GM23248 (cell line): ENCODE measurements at regions not wholly inside any gene's neighbourhood (a gene's known extent, or its start where the extent isn't known, plus 50 kb on each side); places are given as distances from the start of the nearest gene placed in this dataset.
"Not testable (repeated sequence)": the region's sequence is repeated elsewhere in the genome, so short reads cannot be mapped to it uniquely, and the experiment has no call there.

Experiments
- DNase-seq: peaks from one replicate; pipeline ENCODE4 v3.0.0-alpha.2; 2015
- H2AFZ ChIP-seq: fragments of 200-600 bp; sonication (generic); 2 replicates; pipeline ENCODE4 v1.6.1; 2016; ENCODE audit warnings: antibody characterized with exemption
- H3F3A ChIP-seq: fragments of 200-600 bp; sonication (generic); 2 replicates; pipeline ENCODE4 v1.6.1; 2016; ENCODE audit warnings: mild to moderate bottlenecking, antibody characterized with exemption, mixed run types; ENCODE audit not compliant: insufficient read depth
- H3K27ac ChIP-seq: fragments of 200-600 bp; sonication (generic); 2 replicates; pipeline ENCODE4 v1.5.1; 2016; ENCODE audit warnings: mild to moderate bottlenecking
- H3K27me3 ChIP-seq: fragments of 200-600 bp; sonication (generic); replicated peaks from 2 replicates; pipeline ENCODE4 v1.6.1; 2016; ENCODE audit warnings: mild to moderate bottlenecking; ENCODE audit not compliant: insufficient read depth
- H3K36me3 ChIP-seq: fragments of 200-600 bp; sonication (generic); 2 replicates; pipeline ENCODE4 v1.6.1; 2016; ENCODE audit warnings: low read depth, mild to moderate bottlenecking
- H3K4me1 ChIP-seq: fragments of 200-600 bp; sonication (generic); 2 replicates; pipeline ENCODE4 v1.6.1; 2016; ENCODE audit warnings: mild to moderate bottlenecking; ENCODE audit not compliant: insufficient read depth
- H3K4me2 ChIP-seq: fragments of 200-600 bp; sonication (generic); one replicate; pipeline ENCODE4 v1.6.1; 2016; ENCODE audit warnings: mild to moderate bottlenecking; ENCODE audit not compliant: unreplicated experiment
- H3K4me3 ChIP-seq: fragments of 200-600 bp; sonication (generic); 2 replicates; pipeline ENCODE4 v1.5.1; 2016; ENCODE audit warnings: mild to moderate bottlenecking
- H3K79me2 ChIP-seq: fragments of 200-600 bp; sonication (generic); 2 replicates; pipeline ENCODE4 v1.6.1; 2016; ENCODE audit warnings: mild to moderate bottlenecking; ENCODE audit not compliant: insufficient read depth
- H3K9ac ChIP-seq: fragments of 200-600 bp; sonication (generic); 2 replicates; pipeline ENCODE4 v1.6.1; 2016; ENCODE audit warnings: mild to moderate bottlenecking
- H3K9me2 ChIP-seq: fragments of 200-600 bp; sonication (generic); 2 replicates; pipeline ENCODE4 v1.6.1; 2016; ENCODE audit warnings: mixed run types, mild to moderate bottlenecking, moderate library complexity; ENCODE audit not compliant: insufficient read depth
- H3K9me3 ChIP-seq: fragments of 200-600 bp; sonication (generic); one replicate; pipeline ENCODE4 v1.6.1; 2017; ENCODE audit warnings: low read depth
- H4K20me1 ChIP-seq: fragments of 200-600 bp; sonication (generic); 2 replicates; pipeline ENCODE4 v1.6.0; 2016; ENCODE audit not compliant: insufficient read depth
- EZH2 ChIP-seq: fragments of 200-600 bp; sonication (generic); IDR thresholded peaks from 2 replicates; pipeline ENCODE4 v1.6.1; 2018; ENCODE audit warnings: antibody characterized with exemption, mild to moderate bottlenecking; ENCODE audit not compliant: insufficient read depth, poor library complexity, severe bottlenecking
- EZH2phosphoT487 ChIP-seq: fragments of 200-600 bp; sonication (generic); IDR thresholded peaks from 2 replicates; pipeline ENCODE4 v1.6.1; 2018; ENCODE audit warnings: antibody characterized with exemption, moderate library complexity, mild to moderate bottlenecking, low read depth; ENCODE audit not compliant: insufficient read depth
- WGBS, 2 experiments: methylation state at CpG; one replicate each; pipeline ENCODE4 v1.1.6; 2015 to 2017; ENCODE audit warnings: low lambda C conversion rate in 2 of 2, low coverage in 1 of 2; ENCODE audit errors: missing lambda C conversion rate in 2 of 2; 5-methylcytosine and 5-hydroxymethylcytosine counted together
- in situ Hi-C: fragments of 300-500 bp; cut with MboI; formaldehyde crosslinking; loops from 2 replicates; pipeline ENCODE4 v1.15.0; 2020

GRCh38 chr3:161695811-161696210 lies 199.2 kb downstream of the OTOL1 start:
- in situ Hi-C loops = no loop called here
- TF ChIP-seq EZH2phosphoT487 = no peak
- no peak for TF ChIP-seq EZH2

DNA sequence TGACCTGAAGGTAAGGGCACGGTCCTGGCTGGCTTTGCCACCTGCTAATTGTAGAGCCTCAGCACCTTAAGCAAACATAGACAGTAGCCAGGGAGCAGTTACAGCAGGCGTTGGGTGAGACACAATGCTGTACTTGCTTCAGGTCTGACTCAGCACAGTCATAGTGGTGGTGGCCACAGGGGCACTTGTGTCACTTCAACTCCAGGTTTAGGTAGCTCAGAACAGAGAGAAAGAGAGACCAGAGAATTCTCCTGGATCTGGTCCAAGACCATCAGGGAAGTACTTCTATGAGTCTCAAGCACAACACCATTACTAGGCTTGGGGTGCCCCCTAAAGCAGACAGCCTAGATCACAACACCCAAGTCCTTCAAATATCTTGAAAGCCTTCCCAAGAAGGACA lies 204.4 kb downstream of the OTOL1 start:
- H3K9me2 ChIP-seq = no peaks in the 10 kb centered on the region
- H3K27me3 ChIP-seq = no peaks in the 10 kb centered on the region
- no peak overlapping the region for H3K9ac ChIP-seq
- H3K4me3 ChIP-seq = no peak overlapping the region
- WGBS, 2 experiments = 7 to 21% methylated on average over 2 of the region's 2 CpGs
- H2AFZ ChIP-seq = no peak overlapping the region
- no peak overlapping the region for H3K27ac ChIP-seq
- in situ Hi-C loops = no loop called here
- TF ChIP-seq EZH2 (no peak), EZH2phosphoT487 (no peak)
- no peaks in the 10 kb centered on the region for H3K36me3 ChIP-seq
- H3K4me1 ChIP-seq = no peaks in the 10 kb centered on the region
- H3F3A ChIP-seq = no peaks in the 10 kb centered on the region
- H4K20me1 ChIP-seq = no peaks in the 10 kb centered on the region
- no peak for DNase-seq
- H3K4me2 ChIP-seq = no peak overlapping the region
- H3K9me3 ChIP-seq = no peaks in the 10 kb centered on the region
- H3K79me2 ChIP-seq = no peaks in the 10 kb centered on the region

More at GRCh38 chr3:161695811-161696210, 199.2 kb downstream of the OTOL1 start:
- H3K4me2 ChIP-seq = no peak overlapping the region
- H3K27me3 ChIP-seq = no peaks in the 10 kb centered on the region
- H3K4me3 ChIP-seq = no peak overlapping the region
- H3F3A ChIP-seq = no peaks in the 10 kb centered on the region
- no peak overlapping the region for H2AFZ ChIP-seq
- no peaks in the 10 kb centered on the region for H3K36me3 ChIP-seq
- DNase-seq = no peak
- no peaks in the 10 kb centered on the region for H3K4me1 ChIP-seq
- no peaks in the 10 kb centered on the region for H3K79me2 ChIP-seq
- H3K27ac ChIP-seq = no peak overlapping the region
- WGBS, 2 experiments = 5 to 7% methylated on average over 1 of the region's 1 CpG
- H4K20me1 ChIP-seq = no peaks in the 10 kb centered on the region
- no peak overlapping the region for H3K9ac ChIP-seq
- no peaks in the 10 kb centered on the region for H3K9me3 ChIP-seq
- no peaks in the 10 kb centered on the region for H3K9me2 ChIP-seq

GRCh38 chr3:161707253-161707652 lies 210.6 kb downstream of the OTOL1 start:
- in situ Hi-C loops, H3K9me3 ChIP-seq, H3K4me1 ChIP-seq, H3K36me3 ChIP-seq, H3K9me2 ChIP-seq, H3K27me3 ChIP-seq, H3K9ac ChIP-seq, H3K27ac ChIP-seq, H3K4me2 ChIP-seq, DNase-seq, H3K4me3 ChIP-seq, H3F3A ChIP-seq, H2AFZ ChIP-seq, H3K79me2 ChIP-seq, H4K20me1 ChIP-seq: not testable (repeated sequence)
- 13 to 23% methylated on average over 5 of the region's 5 CpGs for WGBS, 2 experiments

DNA sequence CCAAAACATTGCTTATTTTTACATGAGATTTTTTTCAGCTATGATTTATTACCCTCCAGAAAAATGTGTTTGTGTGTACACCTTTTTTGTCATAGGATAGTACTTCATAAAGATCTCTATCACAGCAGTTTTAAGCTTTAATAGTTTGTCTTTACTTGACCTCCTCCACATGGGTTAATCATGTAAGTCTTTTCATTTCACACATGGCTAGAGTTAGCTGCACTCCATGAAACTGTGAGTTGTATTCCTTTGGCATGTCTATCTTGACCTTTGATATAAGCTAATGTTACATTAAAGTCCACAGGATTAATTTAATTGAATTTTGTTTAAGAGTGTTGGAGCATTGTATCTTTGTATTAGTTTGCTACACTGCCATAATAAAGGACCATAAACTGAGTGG lies 217.1 kb downstream of the OTOL1 start:
- Histone ChIP-seq H3K4me3 (no peak overlapping the region), H4K20me1 (no peaks in the 10 kb centered on the region), H3K27me3 (no peaks in the 10 kb centered on the region), H3K4me2 (no peak overlapping the region), H3K9ac (no peak overlapping the region), H3K9me3 (no peaks in the 10 kb centered on the region), H3K79me2 (no peaks in the 10 kb centered on the region), H3K4me1 (no peaks in the 10 kb centered on the region), H2AFZ (no peak overlapping the region), H3K36me3 (no peaks in the 10 kb centered on the region), H3F3A (no peaks in the 10 kb centered on the region), H3K9me2 (no peaks in the 10 kb centered on the region), H3K27ac (no peak overlapping the region)
- TF ChIP-seq EZH2phosphoT487 (no peak), EZH2 (no peak)
- in situ Hi-C loops = no loop called here
- no peak for DNase-seq

- no peaks in the 10 kb centered on the region for H3K36me3 ChIP-seq
- whole genome bisulfite sequencing, 2 experiments = 15 to 26% methylated on average over 2 of the region's 2 CpGs
- H4K20me1 ChIP-seq = no peaks in the 10 kb centered on the region
- no peak overlapping the region for H3K9ac ChIP-seq
- no peak overlapping the region for H3K4me3 ChIP-seq
- H3K27me3 ChIP-seq = no peaks in the 10 kb centered on the region
- H3F3A ChIP-seq = no peaks in the 10 kb centered on the region
- H3K9me2 ChIP-seq = no peaks in the 10 kb centered on the region
- H3K79me2 ChIP-seq = no peaks in the 10 kb centered on the region
- TF ChIP-seq EZH2phosphoT487 = no peak
- TF ChIP-seq EZH2 = no peak
- no peak overlapping the region for H2AFZ ChIP-seq
- H3K4me2 ChIP-seq = no peak overlapping the region
- in situ Hi-C loops = no loop called here
- H3K9me3 ChIP-seq = no peaks in the 10 kb centered on the region
- no peaks in the 10 kb centered on the region for H3K4me1 ChIP-seq
- no peak for DNase-seq
- no peak overlapping the region for H3K27ac ChIP-seq
Observed at GRCh38 chr3:161731968-161732367, 235.4 kb downstream of the OTOL1 start.
